HepG2 (cell line): ENCODE measurements at regions not wholly inside any gene's neighbourhood (a gene's known extent, or its start where the extent isn't known, plus 50 kb on each side); places are given as distances from the start of the nearest gene placed in this dataset.

Experiments
- ATAC-seq: fragments of 200-7000 bp; cut with Tn5 transposase; 3 replicates; pipeline ENCODE4 v1.9.1; 2020; ENCODE audit warnings: mild to moderate bottlenecking, moderate library complexity
- BruUV-seq: library from RNA; stranded (reverse); fragments of 400-500 nt; replicated peaks from 2 replicates; lab custom pipeline; 2021; lab: Mats Ljungman, UMichigan
- CTCF ChIA-PET: fragments of 300-600 bp; formaldehyde crosslinking; extraction: SDS; loops from one replicate; lab custom pipeline; 2021; ENCODE audit warnings: low total read pairs, inconsistent platforms, low intra/inter-chr PET ratio; lab: Yijun Ruan, JAX
- POLR2A ChIA-PET: fragments of 350-600 bp; sonication (Branson Sonifier 250); formaldehyde crosslinking; loops from one replicate; lab custom pipeline; 2020; ENCODE audit warnings: antibody characterized with exemption, inconsistent platforms; lab: Yijun Ruan, JAX
- DNase-seq: peaks from one replicate; pipeline ENCODE4 v3.0.0-alpha.2; 2015; ENCODE audit warnings: low spot score
- FAIRE-seq: peaks from 3 replicates; lab custom pipeline; 2011; peaks lifted over from hg19 to GRCh38; lab: Jason Lieb, UNC
- H2AFZ ChIP-seq: one replicate; pipeline ENCODE4 v1.6.1; 2011; ENCODE audit warnings: low read length, inconsistent platforms
- H3K27ac ChIP-seq: fragments of 300-600 bp; 3 replicates; pipeline ENCODE4 v1.8.0; 2011; ENCODE audit warnings: mixed run types, mild to moderate bottlenecking, mixed read lengths, low read length, inconsistent platforms; ENCODE audit not compliant: insufficient read depth; ENCODE audit errors: extremely low read length
- H3K27me3 ChIP-seq, 2 experiments: fragments of 200-600 bp in 1 of 2; 2 replicates in 1 of 2; 3 replicates in 1 of 2; pipeline versions ENCODE4 v1.6.0 to v1.8.0; 2011; ENCODE audit warnings: low read length in 2 of 2, mild to moderate bottlenecking in 2 of 2, moderate library complexity in 2 of 2, inconsistent platforms in 1 of 2; ENCODE audit not compliant: insufficient read depth in 2 of 2, control insufficient read depth in 1 of 2
- H3K36me3 ChIP-seq, 2 experiments: fragments of 200-600 bp in 1 of 2; replicated peaks in 1 of 2; 2 replicates in 1 of 2; 3 replicates in 1 of 2; pipeline versions ENCODE4 v1.5.1 to v1.8.0; 2011; ENCODE audit warnings: low read length in 2 of 2, inconsistent platforms in 1 of 2; ENCODE audit not compliant: insufficient read depth in 2 of 2, control insufficient read depth in 1 of 2
- H3K4me1 ChIP-seq: 2 replicates; pipeline ENCODE4 v1.5.1; 2012; ENCODE audit warnings: low read length, inconsistent platforms; ENCODE audit not compliant: insufficient read depth
- H3K4me2 ChIP-seq: 2 replicates; pipeline ENCODE4 v1.6.0; 2011; ENCODE audit warnings: low read depth, low read length, inconsistent platforms
- H3K4me3 ChIP-seq, 3 experiments: fragments of 200-600 bp in 1 of 3; sonication (generic), shearing (Covaris generic) in 1 of 3; replicated peaks in 1 of 3; 2 replicates each; pipeline ENCODE4 v1.5.1; 2011 to 2016; ENCODE audit warnings: low read length in 3 of 3, inconsistent platforms in 2 of 3, low read depth in 2 of 3, mild to moderate bottlenecking in 2 of 3, control low read depth in 1 of 3, mixed read lengths in 1 of 3; ENCODE audit not compliant: insufficient read depth in 1 of 3
- H3K79me2 ChIP-seq: one replicate; pipeline ENCODE4 v1.6.1; 2011; ENCODE audit warnings: low read length, inconsistent platforms; ENCODE audit not compliant: insufficient read depth
- H3K9ac ChIP-seq: 2 replicates; pipeline ENCODE4 v1.6.0; 2011; ENCODE audit warnings: mild to moderate bottlenecking, low read depth, low read length, inconsistent platforms; ENCODE audit not compliant: insufficient read depth
- H3K9me3 ChIP-seq: 2 replicates; pipeline ENCODE4 v1.5.1; 2012; ENCODE audit warnings: mild to moderate bottlenecking, low read length
- H4K20me1 ChIP-seq: 2 replicates; pipeline ENCODE4 v1.6.0; 2011; ENCODE audit warnings: inconsistent platforms, mild to moderate bottlenecking, low read length, moderate library complexity; ENCODE audit not compliant: insufficient read depth
- FOXA1 ChIP-seq, 2 experiments: fragments of 450-650 bp in 1 of 2; sonication (generic) in 1 of 2; formaldehyde crosslinking in 1 of 2; IDR thresholded peaks; 2 replicates each; pipeline versions ENCODE4 v1.4.0 to v1.6.1; 2016 to 2020; ENCODE audit warnings: missing genetic modification reagents in 1 of 2
- FOXA3 ChIP-seq: IDR thresholded peaks from 2 replicates; pipeline ENCODE4 v1.6.1; 2016; ENCODE audit warnings: missing genetic modification reagents, missing compliant biosample characterization
- HCFC1 ChIP-seq: fragments of 150-350 bp; IDR thresholded peaks from 2 replicates; pipeline ENCODE4 v1.6.1; 2014; ENCODE audit warnings: low read depth, low read length
- HMG20B ChIP-seq: conservative IDR thresholded peaks from 2 replicates; pipeline ENCODE4 v1.6.1; 2016; ENCODE audit warnings: missing genetic modification reagents, missing compliant biosample characterization
- NFKB2 ChIP-seq: sonication (generic); formaldehyde crosslinking; IDR thresholded peaks from 2 replicates; pipeline ENCODE4 v1.4.0; 2020; ENCODE audit warnings: missing genetic modification reagents, borderline replicate concordance
- NONO ChIP-seq, 2 experiments: fragments of 450-650 bp in 1 of 2; sonication (generic) in 1 of 2; formaldehyde crosslinking in 1 of 2; IDR thresholded peaks in 1 of 2; conservative IDR thresholded peaks in 1 of 2; 2 replicates each; pipeline versions ENCODE4 v1.6.1 to v1.8.0; 2017 to 2022; ENCODE audit warnings: mild to moderate bottlenecking in 1 of 2, missing genetic modification reagents in 1 of 2, moderate library complexity in 1 of 2
- REL ChIP-seq: sonication (generic); formaldehyde crosslinking; conservative IDR thresholded peaks from 2 replicates; pipeline ENCODE4 v1.8.0; 2022; ENCODE audit warnings: mild to moderate bottlenecking, missing genetic modification reagents, moderate library complexity
- TCF7L2 ChIP-seq: IDR thresholded peaks from 2 replicates; pipeline ENCODE4 v1.6.1; 2011; ENCODE audit warnings: mild to moderate bottlenecking, low read depth, low read length, moderate library complexity
- TEAD3 ChIP-seq: optimal IDR thresholded peaks from 2 replicates; pipeline ENCODE3; 2016; ENCODE audit warnings: borderline replicate concordance
- TOE1 ChIP-seq: sonication (generic); formaldehyde crosslinking; IDR thresholded peaks from 2 replicates; pipeline ENCODE4 v1.4.0; 2020; ENCODE audit warnings: mild to moderate bottlenecking, missing genetic modification reagents
- ZNF616 ChIP-seq: sonication (generic); formaldehyde crosslinking; IDR thresholded peaks from 2 replicates; pipeline ENCODE4 v1.5.0; 2020; ENCODE audit warnings: low read depth, mild to moderate bottlenecking, missing genetic modification reagents
- WGBS: methylation state at CpG from one replicate; pipeline ENCODE4 v1.1.6; 2017; ENCODE audit warnings: low lambda C conversion rate; 5-methylcytosine and 5-hydroxymethylcytosine counted together
- in situ Hi-C: cut with HindIII; loops from 2 replicates; pipeline ENCODE4 v1.10.0; 2017; ENCODE audit warnings: low pct_unique_long_range_greater_than_20kb; ENCODE audit not compliant: extremely low pct_ligation_motif_present
- intact Hi-C: fragments of 100-400 bp; cut with micrococcal nuclease; formaldehyde crosslinking; loops from one replicate; pipeline ENCODE4 v1.10.0; 2022; ENCODE audit not compliant: unreplicated experiment
- TF ChIP-seq, protein P1 (sequence below): sonication (generic); formaldehyde crosslinking; IDR thresholded peaks from 2 replicates; pipeline ENCODE4 v1.8.1; 2023; ENCODE audit warnings: mild to moderate bottlenecking, missing genetic modification reagents

DNA sequence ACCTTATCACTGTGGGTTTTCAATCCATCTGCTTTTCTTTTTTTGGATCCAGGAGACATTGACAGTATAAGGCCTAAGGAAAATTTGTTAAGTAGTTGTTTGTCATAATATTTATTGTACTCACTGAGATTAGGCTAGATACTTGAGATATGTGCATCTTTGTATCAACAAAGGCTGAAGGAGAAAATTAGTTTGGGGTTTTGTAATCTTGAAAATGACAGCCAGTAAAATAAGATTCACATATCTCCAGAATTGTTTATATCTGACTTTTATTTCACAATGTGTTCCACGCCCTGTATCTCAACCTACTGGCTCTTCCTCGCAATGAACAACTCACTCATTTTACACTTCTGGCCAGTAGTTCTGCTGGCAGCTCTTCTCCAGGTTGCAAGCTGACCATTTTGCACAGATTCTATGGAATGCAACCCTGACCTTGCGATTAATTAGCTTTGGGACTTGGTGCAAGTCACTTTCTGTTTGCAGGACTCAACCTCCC lies 132.7 kb downstream of the GATA3 start:
- no peaks in the 10 kb centered on the region for H3K9me3 ChIP-seq
- TF ChIP-seq NONO (IDR thresholded peaks at IDR 0.05) (no peak), NONO (CRISPR knock-in tag; conservative IDR thresholded peaks at IDR 0.05) (no peak), HMG20B (no peak), TCF7L2 (no peak), ZNF616 (CRISPR knock-in tag) (no peak), REL (CRISPR knock-in tag) (no peak), FOXA3 (CRISPR knock-in tag) (no peak), NFKB2 (CRISPR knock-in tag) (no peak), HCFC1 (no peak), TOE1 (CRISPR knock-in tag) (no peak), TEAD3 (CRISPR knock-in tag) (no peak), FOXA1 (IDR thresholded peaks at IDR 0.05) (no peak), FOXA1 (CRISPR knock-in tag; IDR thresholded peaks at IDR 0.05) (no peak)
- TF ChIP-seq, protein P1, sequence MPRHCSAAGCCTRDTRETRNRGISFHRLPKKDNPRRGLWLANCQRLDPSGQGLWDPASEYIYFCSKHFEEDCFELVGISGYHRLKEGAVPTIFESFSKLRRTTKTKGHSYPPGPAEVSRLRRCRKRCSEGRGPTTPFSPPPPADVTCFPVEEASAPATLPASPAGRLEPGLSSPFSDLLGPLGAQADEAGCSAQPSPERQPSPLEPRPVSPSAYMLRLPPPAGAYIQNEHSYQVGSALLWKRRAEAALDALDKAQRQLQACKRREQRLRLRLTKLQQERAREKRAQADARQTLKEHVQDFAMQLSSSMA (CRISPR knock-in tag): no peak
- in situ Hi-C loops (no loop called here), intact Hi-C loops (no loop called here)
- ChIA-PET CTCF (no interaction called here), POLR2A (no interaction called here)
- H3K27ac ChIP-seq: no peak overlapping the region
- no peaks in the 10 kb centered on the region for H3K4me1 ChIP-seq
- FAIRE-seq (no peak), DNase-seq (no peak), ATAC-seq (no peak)
- BruUV-seq: no TSS peak
- H3K4me2 ChIP-seq: no peak overlapping the region
- 0 out of 5 replicates have a peak, but pooled peaks cover 0 to 10% of the 10 kb centered on the region in 2 experiments for H3K27me3 ChIP-seq
- no peak overlapping the region for H3K9ac ChIP-seq
- H3K4me3 ChIP-seq: no peak overlapping the region
- H3K36me3 ChIP-seq: no peaks in the 10 kb centered on the region
- no peaks in the 10 kb centered on the region for H3K79me2 ChIP-seq
- WGBS: 23% methylated on average over 3 of the region's 3 CpGs
- no peaks in the 10 kb centered on the region for H4K20me1 ChIP-seq
- H2AFZ ChIP-seq: no peak overlapping the region
